ENCODE measurements at regions not wholly inside any gene's neighbourhood (a gene's known extent, or its start where the extent isn't known, plus 50 kb on each side); places are given as distances from the start of the nearest gene placed in this dataset.

GRCh38 chr9:120330031-120330430, 249.9 kb downstream of the CDK5RAP2 start:
- CTCF ChIA-PET, result interaction anchor here (1.1 to 1.2 kb wide), 2 partner anchors 9 to 18 kb away, joined by 3 to 5 read pairs; no protein-coding TSS in a partner anchor
- intact Hi-C loops (cut with micrococcal nuclease), result no loop called here
- POLR2A ChIA-PET, result no interaction called here

GRCh38 chr9:120327322-120327721, 252.6 kb downstream of the CDK5RAP2 start:
- H3K4me3 Mint-ChIP-seq, result no peak overlapping the region
- CTCF ChIA-PET, result no interaction called here
- H3K27me3 Mint-ChIP-seq, result peaks cover 5% of the 10 kb centered on the region
- POLR2A ChIA-PET, result interaction anchor here (0.7 kb wide), 1 partner anchor 26 kb away, joined by 3 read pairs; no protein-coding TSS in a partner anchor
- no peaks in the 10 kb centered on the region for H3K36me3 Mint-ChIP-seq (ENCODE audit: low read depth)
- no peaks in the 10 kb centered on the region for H3K4me1 Mint-ChIP-seq (ENCODE audit: low read depth)
- no peaks in the 10 kb centered on the region for H3K9me3 Mint-ChIP-seq
- DNase-seq (no peak), ATAC-seq (no peak)
- H3K27ac Mint-ChIP-seq, result no peak overlapping the region
- TF ChIP-seq, protein P1, sequence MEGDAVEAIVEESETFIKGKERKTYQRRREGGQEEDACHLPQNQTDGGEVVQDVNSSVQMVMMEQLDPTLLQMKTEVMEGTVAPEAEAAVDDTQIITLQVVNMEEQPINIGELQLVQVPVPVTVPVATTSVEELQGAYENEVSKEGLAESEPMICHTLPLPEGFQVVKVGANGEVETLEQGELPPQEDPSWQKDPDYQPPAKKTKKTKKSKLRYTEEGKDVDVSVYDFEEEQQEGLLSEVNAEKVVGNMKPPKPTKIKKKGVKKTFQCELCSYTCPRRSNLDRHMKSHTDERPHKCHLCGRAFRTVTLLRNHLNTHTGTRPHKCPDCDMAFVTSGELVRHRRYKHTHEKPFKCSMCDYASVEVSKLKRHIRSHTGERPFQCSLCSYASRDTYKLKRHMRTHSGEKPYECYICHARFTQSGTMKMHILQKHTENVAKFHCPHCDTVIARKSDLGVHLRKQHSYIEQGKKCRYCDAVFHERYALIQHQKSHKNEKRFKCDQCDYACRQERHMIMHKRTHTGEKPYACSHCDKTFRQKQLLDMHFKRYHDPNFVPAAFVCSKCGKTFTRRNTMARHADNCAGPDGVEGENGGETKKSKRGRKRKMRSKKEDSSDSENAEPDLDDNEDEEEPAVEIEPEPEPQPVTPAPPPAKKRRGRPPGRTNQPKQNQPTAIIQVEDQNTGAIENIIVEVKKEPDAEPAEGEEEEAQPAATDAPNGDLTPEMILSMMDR (IDR thresholded peaks at IDR 0.05), result no peak
- intact Hi-C loops (cut with micrococcal nuclease), result no loop called here

More at GRCh38 chr9:120330031-120330430, 249.9 kb downstream of the CDK5RAP2 start:
- Mint-ChIP-seq H3K4me3 (no peak overlapping the region), H3K27me3 (peaks cover 7% of the 10 kb centered on the region), H3K36me3 (ENCODE audit: low read depth) (no peaks in the 10 kb centered on the region), H3K4me1 (ENCODE audit: low read depth) (no peaks in the 10 kb centered on the region), H3K27ac (no peak overlapping the region), H3K9me3 (no peaks in the 10 kb centered on the region)
- TF ChIP-seq, protein P1 (IDR thresholded peaks at IDR 0.05), result no peak
- ATAC-seq (no peak), DNase-seq (no peak)

GRCh38 chr9:120326049-120326693, 253.8 kb downstream of the CDK5RAP2 start:
- TF ChIP-seq, protein P1 (IDR thresholded peaks at IDR 0.05), result no peak
- intact Hi-C loops (cut with micrococcal nuclease), result no loop called here
- ChIA-PET CTCF (no interaction called here), POLR2A (interaction anchor here (0.7 kb wide), 1 partner anchor 25 kb away, joined by 3 read pairs; no protein-coding TSS in a partner anchor)
- no peak overlapping the region for H3K4me3 Mint-ChIP-seq
- DNase-seq, result no peak
- H3K27me3 Mint-ChIP-seq, result peaks cover 8% of the 10 kb centered on the region
- no peaks in the 10 kb centered on the region for H3K9me3 Mint-ChIP-seq
- H3K36me3 Mint-ChIP-seq (ENCODE audit: low read depth), result no peaks in the 10 kb centered on the region
- no peak overlapping the region for H3K27ac Mint-ChIP-seq
- H3K4me1 Mint-ChIP-seq (ENCODE audit: low read depth), result no peaks in the 10 kb centered on the region
- ATAC-seq, result no peak

DNA sequence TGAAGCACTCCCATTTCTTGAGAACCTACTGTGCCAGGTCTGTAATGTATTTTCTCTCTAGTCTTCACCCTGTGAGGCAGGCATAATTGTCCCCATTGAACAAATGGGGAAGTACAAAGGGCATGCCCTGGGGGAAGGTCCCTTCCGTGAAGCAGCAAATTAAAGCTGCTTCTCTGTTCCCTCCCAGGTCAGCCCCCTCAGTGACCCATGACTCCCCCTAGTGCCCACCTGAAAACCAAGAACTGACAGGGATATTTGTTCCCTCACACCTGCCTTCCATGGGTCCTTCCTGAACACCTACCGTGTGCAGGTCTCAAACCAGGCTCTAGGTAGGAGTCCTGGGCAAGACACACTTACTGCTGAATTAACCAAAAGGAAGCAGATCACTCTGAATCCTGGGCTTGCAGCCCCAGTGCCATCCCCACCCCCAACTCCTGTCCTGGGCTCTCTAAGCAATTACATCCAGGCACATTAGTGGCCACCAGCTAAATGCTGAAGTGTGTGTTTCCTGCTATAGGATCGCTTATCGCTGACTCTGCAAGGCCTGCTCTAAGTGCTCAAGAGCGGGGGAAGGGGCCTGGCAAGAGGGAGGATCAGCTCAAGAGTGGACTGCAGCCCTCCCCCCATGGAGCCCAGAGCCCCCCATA, 254.8 kb downstream of the CDK5RAP2 start:
- ATAC-seq, result no peak
- no peaks in the 10 kb centered on the region for H3K36me3 Mint-ChIP-seq (ENCODE audit: low read depth)
- CTCF ChIA-PET, result interaction anchor here (0.6 kb wide), 1 partner anchor 376 kb away, joined by 3 read pairs; no protein-coding TSS in a partner anchor
- no peaks in the 10 kb centered on the region for H3K4me1 Mint-ChIP-seq (ENCODE audit: low read depth)
- H3K9me3 Mint-ChIP-seq, result no peaks in the 10 kb centered on the region
- intact Hi-C loops (cut with micrococcal nuclease), result no loop called here
- peak; percentile 6 for DNase-seq
- TF ChIP-seq, protein P1 (IDR thresholded peaks at IDR 0.05), result no peak
- H3K27me3 Mint-ChIP-seq, result peaks cover 8% of the 10 kb centered on the region
- H3K4me3 Mint-ChIP-seq, result no peak overlapping the region
- POLR2A ChIA-PET, result no interaction called here
- no peak overlapping the region for H3K27ac Mint-ChIP-seq

- Mint-ChIP-seq H3K4me1 (ENCODE audit: low read depth) (no peaks in the 10 kb centered on the region), H3K9me3 (no peaks in the 10 kb centered on the region), H3K36me3 (ENCODE audit: low read depth) (no peaks in the 10 kb centered on the region), H3K27ac (no peak overlapping the region), H3K27me3 (peaks cover 10% of the 10 kb centered on the region), H3K4me3 (no peak overlapping the region)
- ChIA-PET POLR2A (no interaction called here), CTCF (no interaction called here)
- ATAC-seq, result no peak
- TF ChIP-seq, protein P1 (IDR thresholded peaks at IDR 0.05), result no peak
- DNase-seq, result no peak
- intact Hi-C loops (cut with micrococcal nuclease), result no loop called here
Measured at GRCh38 chr9:120324461-120324860, 255.5 kb downstream of the CDK5RAP2 start.

All from activated CD8-positive, alpha-beta T cell treated with anti-CD3 and anti-CD28 coated beads for 36 hours (primary cell).